Coronary artery (tissue), 2 donors: ENCODE measurements at regions not wholly inside any gene's neighbourhood (a gene's known extent, or its start where the extent isn't known, plus 50 kb on each side); places are given as distances from the start of the nearest gene placed in this dataset.
"Not testable (repeated sequence)": the region's sequence is repeated elsewhere in the genome, so short reads cannot be mapped to it uniquely, and the experiment has no call there.

ENCODE experiments used
- DNase-seq: peaks from one replicate; pipeline ENCODE4 v3.0.0-alpha.2; 2017; ENCODE audit warnings: low spot score
- H3K27ac ChIP-seq, 2 donors: fragments of 200-600 bp; sonication (generic); one replicate each; pipeline ENCODE4 v1.5.1; 2016 to 2019
- H3K4me3 ChIP-seq: fragments of 200-600 bp; sonication (generic); 2 replicates; pipeline ENCODE4 v1.5.1; 2016; ENCODE audit warnings: mild to moderate bottlenecking, moderate library complexity
- CTCF ChIP-seq: fragments of 200-600 bp; sonication (generic); IDR thresholded peaks from one replicate; pipeline ENCODE4 v1.5.1; 2019; ENCODE audit warnings: antibody characterized with exemption

- Histone ChIP-seq H3K27ac (no peak overlapping the region), H3K4me3 (no peak overlapping the region)
- TF ChIP-seq CTCF: no peak
- no peak for DNase-seq
Observed at GRCh38 chr3:153392363-153392762, 230.3 kb downstream of the RAP2B start.

- no peak for DNase-seq
- TF ChIP-seq CTCF: no peak
- H3K27ac ChIP-seq: no peak overlapping the region
- no peak overlapping the region for H3K4me3 ChIP-seq
Observed at GRCh38 chr3:153394017-153394416, 232.0 kb downstream of the RAP2B start.

GRCh38 chr3:153396581-153396980 is 234.6 kb downstream of the RAP2B start:
- H3K4me3 ChIP-seq: no peak overlapping the region
- DNase-seq: no peak
- H3K27ac ChIP-seq: no peak overlapping the region
- TF ChIP-seq CTCF: no peak

- Histone ChIP-seq H3K4me3 (no peak overlapping the region), H3K27ac (no peak overlapping the region)
- no peak for TF ChIP-seq CTCF
- no peak for DNase-seq
Observed at GRCh38 chr3:153397794-153398193, 235.8 kb downstream of the RAP2B start.

- no peak overlapping the region for H3K4me3 ChIP-seq
- DNase-seq: no peak
- H3K27ac ChIP-seq: no peak overlapping the region
- TF ChIP-seq CTCF: no peak
Observed at GRCh38 chr3:153399636-153400035, 237.6 kb downstream of the RAP2B start.

GRCh38 chr3:153400641-153401040 is 238.6 kb downstream of the RAP2B start:
- no peak overlapping the region for H3K4me3 ChIP-seq
- no peak for TF ChIP-seq CTCF
- H3K27ac ChIP-seq: no peak overlapping the region
- DNase-seq: no peak

GRCh38 chr3:153404157-153404556 is 242.1 kb downstream of the RAP2B start:
- Histone ChIP-seq H3K4me3 (no peak overlapping the region), H3K27ac (no peak overlapping the region)
- TF ChIP-seq CTCF: no peak
- no peak for DNase-seq

GRCh38 chr3:153405320-153405719 is 243.3 kb downstream of the RAP2B start:
- not testable (repeated sequence) for DNase-seq, H3K4me3 ChIP-seq, H3K27ac ChIP-seq
